Memory B cell (primary cell): ENCODE measurements at regions not wholly inside any gene's neighbourhood (a gene's known extent, or its start where the extent isn't known, plus 50 kb on each side); places are given as distances from the start of the nearest gene placed in this dataset.

Experiments used
- ATAC-seq: fragments of 150-1000 bp; cut with Tn5 transposase; 2 replicates; pipeline ENCODE4 v1.10.0; 2021; ENCODE audit warnings: low read depth, mild to moderate bottlenecking, moderate library complexity
- DNase-seq, 2 donors: peaks; one replicate each; pipeline ENCODE4 v3.0.0; 2022; ENCODE audit warnings: low spot score in 2 of 2
- H3K27ac Mint-ChIP-seq: one replicate; pipeline ENCODE4 v1.8.0; 2022; ENCODE audit warnings: mild to moderate bottlenecking, moderate library complexity, mixed read lengths
- H3K27me3 Mint-ChIP-seq: one replicate; pipeline ENCODE4 v1.8.0; 2022; ENCODE audit warnings: mixed read lengths
- H3K36me3 Mint-ChIP-seq: one replicate; pipeline ENCODE4 v1.8.0; 2022; ENCODE audit warnings: mild to moderate bottlenecking, mixed read lengths
- H3K4me1 Mint-ChIP-seq: one replicate; pipeline ENCODE4 v1.8.0; 2022; ENCODE audit warnings: mixed read lengths
- H3K4me3 Mint-ChIP-seq: one replicate; pipeline ENCODE4 v1.8.0; 2022; ENCODE audit warnings: mild to moderate bottlenecking, moderate library complexity, mixed read lengths
- H3K9me3 Mint-ChIP-seq: one replicate; pipeline ENCODE4 v1.8.0; 2022; ENCODE audit warnings: mixed read lengths

GRCh38 chr15:61459785-61460707 lies 230.9 kb upstream of the RORA start:
- Mint-ChIP-seq H3K27me3 (peaks cover 3% of the 10 kb centered on the region), H3K4me3 (no peak overlapping the region), H3K4me1 (no peaks in the 10 kb centered on the region), H3K36me3 (no peaks in the 10 kb centered on the region), H3K27ac (no peak overlapping the region), H3K9me3 (no peaks in the 10 kb centered on the region)
- ATAC-seq (no peak), DNase-seq (no peak)

- Mint-ChIP-seq H3K27ac (no peak overlapping the region), H3K36me3 (no peaks in the 10 kb centered on the region), H3K4me3 (no peak overlapping the region), H3K27me3 (peaks cover 7% of the 10 kb centered on the region), H3K4me1 (no peaks in the 10 kb centered on the region), H3K9me3 (peaks cover 7% of the 10 kb centered on the region)
- DNase-seq = no peak
- ATAC-seq = no peak
These were observed 228.1 kb upstream of the RORA start for GRCh38 chr15:61457050-61457733.

- peaks cover 10% of the 10 kb centered on the region for H3K9me3 Mint-ChIP-seq
- H3K27me3 Mint-ChIP-seq = peaks cover 3% of the 10 kb centered on the region
- no peak for ATAC-seq
- no peaks in the 10 kb centered on the region for H3K4me1 Mint-ChIP-seq
- no peak overlapping the region for H3K4me3 Mint-ChIP-seq
- no peak overlapping the region for H3K27ac Mint-ChIP-seq
- no peaks in the 10 kb centered on the region for H3K36me3 Mint-ChIP-seq
- DNase-seq = no peak
These were observed 220.1 kb upstream of the RORA start for GRCh38 chr15:61449186-61449702.

GRCh38 chr15:61447981-61448380 lies 218.9 kb upstream of the RORA start:
- no peaks in the 10 kb centered on the region for H3K36me3 Mint-ChIP-seq
- no peak overlapping the region for H3K27ac Mint-ChIP-seq
- H3K4me3 Mint-ChIP-seq = no peak overlapping the region
- H3K9me3 Mint-ChIP-seq = peaks cover 3% of the 10 kb centered on the region
- no peaks in the 10 kb centered on the region for H3K27me3 Mint-ChIP-seq
- ATAC-seq = no peak
- H3K4me1 Mint-ChIP-seq = no peaks in the 10 kb centered on the region
- no peak for DNase-seq

- Mint-ChIP-seq H3K4me1 (no peaks in the 10 kb centered on the region), H3K27me3 (peaks cover 6% of the 10 kb centered on the region), H3K27ac (no peak overlapping the region), H3K36me3 (no peaks in the 10 kb centered on the region), H3K9me3 (peaks cover 3% of the 10 kb centered on the region), H3K4me3 (no peak overlapping the region)
- DNase-seq (no peak), ATAC-seq (no peak)
These were observed 215.5 kb upstream of the RORA start for GRCh38 chr15:61444585-61444984.

GRCh38 chr15:61442821-61443220 lies 213.7 kb upstream of the RORA start:
- peaks cover 6% of the 10 kb centered on the region for H3K27me3 Mint-ChIP-seq
- H3K4me1 Mint-ChIP-seq = no peaks in the 10 kb centered on the region
- DNase-seq = no peak
- no peak for ATAC-seq
- no peak overlapping the region for H3K4me3 Mint-ChIP-seq
- H3K9me3 Mint-ChIP-seq = peaks cover 3% of the 10 kb centered on the region
- no peak overlapping the region for H3K27ac Mint-ChIP-seq
- H3K36me3 Mint-ChIP-seq = no peaks in the 10 kb centered on the region

GRCh38 chr15:61441891-61442290 lies 212.8 kb upstream of the RORA start:
- DNase-seq (no peak), ATAC-seq (no peak)
- Mint-ChIP-seq H3K36me3 (no peaks in the 10 kb centered on the region), H3K4me1 (no peaks in the 10 kb centered on the region), H3K9me3 (peaks cover 3% of the 10 kb centered on the region), H3K27ac (no peak overlapping the region), H3K27me3 (peaks cover 6% of the 10 kb centered on the region), H3K4me3 (no peak overlapping the region)

GRCh38 chr15:61426466-61426865 lies 197.4 kb upstream of the RORA start:
- Mint-ChIP-seq H3K4me3 (no peak overlapping the region), H3K9me3 (peaks cover 2% of the 10 kb centered on the region), H3K36me3 (no peaks in the 10 kb centered on the region), H3K4me1 (no peaks in the 10 kb centered on the region), H3K27ac (no peak overlapping the region), H3K27me3 (peaks cover 5% of the 10 kb centered on the region)
- ATAC-seq (no peak), DNase-seq (no peak)

- H3K4me3 Mint-ChIP-seq = no peak overlapping the region
- ATAC-seq = no peak
- H3K36me3 Mint-ChIP-seq = no peaks in the 10 kb centered on the region
- H3K27ac Mint-ChIP-seq = no peak overlapping the region
- no peaks in the 10 kb centered on the region for H3K4me1 Mint-ChIP-seq
- peaks cover 2% of the 10 kb centered on the region for H3K9me3 Mint-ChIP-seq
- H3K27me3 Mint-ChIP-seq = peaks cover 5% of the 10 kb centered on the region
- DNase-seq = no peak
These were observed 196.8 kb upstream of the RORA start for GRCh38 chr15:61425934-61426333.

- Mint-ChIP-seq H3K27ac (no peak overlapping the region), H3K36me3 (no peaks in the 10 kb centered on the region), H3K27me3 (peaks cover 8% of the 10 kb centered on the region)
These were observed 193.7 kb upstream of the RORA start for GRCh38 chr15:61422773-61423172.

GRCh38 chr15:61421938-61422337 lies 192.8 kb upstream of the RORA start:
- Mint-ChIP-seq H3K9me3 (no peaks in the 10 kb centered on the region), H3K27me3 (peaks cover 8% of the 10 kb centered on the region), H3K36me3 (no peaks in the 10 kb centered on the region), H3K4me3 (no peak overlapping the region), H3K27ac (no peak overlapping the region), H3K4me1 (no peaks in the 10 kb centered on the region)
- ATAC-seq = no peak
- DNase-seq = no peak

More at GRCh38 chr15:61422773-61423172, 193.7 kb upstream of the RORA start:
- Mint-ChIP-seq H3K9me3 (no peaks in the 10 kb centered on the region), H3K4me3 (no peak overlapping the region), H3K4me1 (no peaks in the 10 kb centered on the region)
- ATAC-seq (no peak), DNase-seq (no peak)

- Mint-ChIP-seq H3K4me1 (no peaks in the 10 kb centered on the region), H3K27ac (no peak overlapping the region), H3K36me3 (no peaks in the 10 kb centered on the region), H3K4me3 (no peak overlapping the region), H3K9me3 (no peaks in the 10 kb centered on the region), H3K27me3 (peaks cover 6% of the 10 kb centered on the region)
- no peak for ATAC-seq
- no peak for DNase-seq
These were observed 192.4 kb upstream of the RORA start for GRCh38 chr15:61421470-61421869.

- no peak for ATAC-seq
- Mint-ChIP-seq H3K27me3 (peaks cover 5% of the 10 kb centered on the region), H3K4me3 (no peak overlapping the region), H3K27ac (no peak overlapping the region), H3K4me1 (no peaks in the 10 kb centered on the region), H3K36me3 (no peaks in the 10 kb centered on the region), H3K9me3 (no peaks in the 10 kb centered on the region)
- DNase-seq = no peak
These were observed 191.4 kb upstream of the RORA start for GRCh38 chr15:61420546-61420945.

- Mint-ChIP-seq H3K27ac (no peak overlapping the region), H3K27me3 (peaks cover 6% of the 10 kb centered on the region)
These were observed 186.6 kb upstream of the RORA start for GRCh38 chr15:61415617-61416120.

More at GRCh38 chr15:61415617-61416120, 186.6 kb upstream of the RORA start:
- H3K4me3 Mint-ChIP-seq = no peak overlapping the region
- ATAC-seq = no peak
- no peaks in the 10 kb centered on the region for H3K36me3 Mint-ChIP-seq
- DNase-seq = no peak
- no peaks in the 10 kb centered on the region for H3K9me3 Mint-ChIP-seq
- no peaks in the 10 kb centered on the region for H3K4me1 Mint-ChIP-seq
